ENCODE measurements at regions not wholly inside any gene's neighbourhood (a gene's known extent, or its start where the extent isn't known, plus 50 kb on each side); places are given as distances from the start of the nearest gene placed in this dataset.

- TF ChIP-seq CTCF (IDR thresholded peaks at IDR 0.05) (no peak), EP300 (IDR thresholded peaks at IDR 0.05) (no peak)
Measured at GRCh38 chr3:80472961-80473360, 705.2 kb upstream of the ROBO1 start.

Data from tibial nerve (tissue), 4 donors.